Naive thymus-derived CD8-positive, alpha-beta T cell (primary cell): ENCODE measurements at regions not wholly inside any gene's neighbourhood (a gene's known extent, or its start where the extent isn't known, plus 50 kb on each side); places are given as distances from the start of the nearest gene placed in this dataset.

Experiments
- ATAC-seq, 2 donors: fragments of 150-1000 bp; cut with Tn5 transposase in 1 of 2; sonication (Bioruptor Pico), chemical (Tn5 transposase) in 1 of 2; 1 replicate in 1 of 2; 2 replicates in 1 of 2; pipeline ENCODE4 v1.10.0; 2021; ENCODE audit warnings: mild to moderate bottlenecking in 2 of 2, moderate library complexity in 2 of 2
- POLR2A ChIA-PET: fragments of 350-600 bp; sonication (Branson Sonifier 250); formaldehyde crosslinking; loops from one replicate; lab custom pipeline; 2021; ENCODE audit warnings: antibody characterized with exemption; lab: Charles Lee
- DNase-seq, 10 donors: peaks; one replicate each; pipeline versions ENCODE4 v3.0.0 to v3.0.0-alpha.2; 2020 to 2022
- H3K27ac Mint-ChIP-seq, 10 donors: one replicate each; pipeline ENCODE4 v1.8.0; 2020 to 2022; ENCODE audit warnings: mild to moderate bottlenecking in 10 of 10, mixed read lengths in 10 of 10, moderate library complexity in 4 of 10, inconsistent platforms in 1 of 10
- H3K27me3 Mint-ChIP-seq, 5 donors: one replicate each; pipeline ENCODE4 v1.8.0; 2021 to 2022; ENCODE audit warnings: mixed read lengths in 5 of 5
- H3K36me3 Mint-ChIP-seq, 3 donors: one replicate each; pipeline ENCODE4 v1.8.0; 2020 to 2022; ENCODE audit warnings: mixed read lengths in 3 of 3, mild to moderate bottlenecking in 2 of 3, inconsistent platforms in 1 of 3
- H3K4me1 Mint-ChIP-seq, 4 donors: one replicate each; pipeline ENCODE4 v1.8.0; 2021 to 2022; ENCODE audit warnings: mixed read lengths in 4 of 4
- H3K4me3 Mint-ChIP-seq, 10 donors: one replicate each; pipeline ENCODE4 v1.8.0; 2020 to 2022; ENCODE audit warnings: mild to moderate bottlenecking in 10 of 10, mixed read lengths in 10 of 10, moderate library complexity in 6 of 10, inconsistent platforms in 1 of 10
- H3K9me3 Mint-ChIP-seq, 9 donors: one replicate each; pipeline ENCODE4 v1.8.0; 2020 to 2022; ENCODE audit warnings: mixed read lengths in 9 of 9, mild to moderate bottlenecking in 3 of 9, inconsistent platforms in 1 of 9, moderate library complexity in 1 of 9

GRCh38 chr18:14905350-14905749, 157.4 kb downstream of the ANKRD30B start:
- Mint-ChIP-seq H3K27me3 (no peaks in the 10 kb centered on the region), H3K4me1 (no peaks in the 10 kb centered on the region), H3K4me3 (no peak overlapping the region), H3K27ac (no peak overlapping the region), H3K36me3 (no peaks in the 10 kb centered on the region), H3K9me3 (peaks cover 0 to 4% (median 0%) of the 10 kb centered on the region in 9 donors)
- ATAC-seq (no peak), DNase-seq (no peak)
- POLR2A ChIA-PET, result no interaction called here

- no peaks in the 10 kb centered on the region for H3K27me3 Mint-ChIP-seq
- no peaks in the 10 kb centered on the region for H3K4me1 Mint-ChIP-seq
- H3K36me3 Mint-ChIP-seq, result no peaks in the 10 kb centered on the region
- ATAC-seq, result no peak
- DNase-seq, result no peak
- H3K27ac Mint-ChIP-seq, result no peak overlapping the region
- POLR2A ChIA-PET, result no interaction called here
- H3K4me3 Mint-ChIP-seq, result no peak overlapping the region
- peaks cover 0 to 4% (median 0%) of the 10 kb centered on the region in 9 donors for H3K9me3 Mint-ChIP-seq
Measured at GRCh38 chr18:14905979-14906378, 158.0 kb downstream of the ANKRD30B start.

- Mint-ChIP-seq H3K27me3 (no peaks in the 10 kb centered on the region), H3K4me3 (no peak overlapping the region), H3K36me3 (no peaks in the 10 kb centered on the region), H3K4me1 (no peaks in the 10 kb centered on the region), H3K27ac (no peak overlapping the region), H3K9me3 (peaks cover 0 to 4% (median 0%) of the 10 kb centered on the region in 9 donors)
- ATAC-seq (no peak), DNase-seq (no peak)
- POLR2A ChIA-PET, result no interaction called here
Measured at GRCh38 chr18:14907420-14907819, 159.4 kb downstream of the ANKRD30B start.

- Mint-ChIP-seq H3K9me3 (peaks cover 0 to 4% (median 0%) of the 10 kb centered on the region in 9 donors), H3K27me3 (no peaks in the 10 kb centered on the region), H3K27ac (no peak overlapping the region), H3K4me1 (no peaks in the 10 kb centered on the region), H3K36me3 (no peaks in the 10 kb centered on the region), H3K4me3 (no peak overlapping the region)
- POLR2A ChIA-PET, result no interaction called here
- ATAC-seq (no peak), DNase-seq (no peak)
Measured at GRCh38 chr18:14908541-14908940, 160.6 kb downstream of the ANKRD30B start.

GRCh38 chr18:14912967-14913366, 165.0 kb downstream of the ANKRD30B start:
- Mint-ChIP-seq H3K36me3 (peaks cover 0 to 5% (median 0%) of the 10 kb centered on the region in 3 donors), H3K4me1 (no peaks in the 10 kb centered on the region), H3K4me3 (no peak overlapping the region), H3K27me3 (peaks cover 0 to 11% (median 1%) of the 10 kb centered on the region in 5 donors), H3K27ac (no peak overlapping the region), H3K9me3 (peaks cover 0 to 4% (median 0%) of the 10 kb centered on the region in 9 donors)
- DNase-seq (no peak), ATAC-seq (no peak)
- POLR2A ChIA-PET, result no interaction called here

GRCh38 chr18:14914121-14914520, 166.1 kb downstream of the ANKRD30B start:
- ATAC-seq, result no peak
- Mint-ChIP-seq H3K4me3 (no peak overlapping the region), H3K27ac (no peak overlapping the region), H3K4me1 (no peaks in the 10 kb centered on the region), H3K9me3 (peaks cover 0 to 4% (median 0%) of the 10 kb centered on the region in 9 donors), H3K36me3 (peaks cover 0 to 5% (median 0%) of the 10 kb centered on the region in 3 donors), H3K27me3 (peaks cover 0 to 11% (median 1%) of the 10 kb centered on the region in 5 donors)
- DNase-seq, result no peak
- POLR2A ChIA-PET, result no interaction called here

GRCh38 chr18:14914771-14915170, 166.8 kb downstream of the ANKRD30B start:
- Mint-ChIP-seq H3K27me3 (peaks cover 0 to 11% (median 1%) of the 10 kb centered on the region in 5 donors), H3K27ac (no peak overlapping the region), H3K36me3 (peaks cover 0 to 5% (median 0%) of the 10 kb centered on the region in 3 donors), H3K4me1 (no peaks in the 10 kb centered on the region), H3K9me3 (peaks cover 0 to 4% (median 0%) of the 10 kb centered on the region in 9 donors), H3K4me3 (no peak overlapping the region)
- DNase-seq, result no peak
- POLR2A ChIA-PET, result no interaction called here
- no peak for ATAC-seq

GRCh38 chr18:14916181-14916580, 168.2 kb downstream of the ANKRD30B start:
- Mint-ChIP-seq H3K36me3 (peaks cover 0 to 5% (median 0%) of the 10 kb centered on the region in 3 donors), H3K4me1 (no peaks in the 10 kb centered on the region), H3K27ac (no peak overlapping the region), H3K4me3 (no peak overlapping the region), H3K27me3 (peaks cover 0 to 11% (median 1%) of the 10 kb centered on the region in 5 donors), H3K9me3 (peaks cover 0 to 4% (median 0%) of the 10 kb centered on the region in 9 donors)
- ATAC-seq (no peak), DNase-seq (no peak)
- POLR2A ChIA-PET, result no interaction called here

- Mint-ChIP-seq H3K27ac (no peak overlapping the region), H3K4me1 (peaks cover 0 to under 1% (median 0%) of the 10 kb centered on the region in 4 donors), H3K36me3 (peaks cover 0 to 5% (median 0%) of the 10 kb centered on the region in 3 donors), H3K9me3 (peaks cover 0 to 4% (median 0%) of the 10 kb centered on the region in 9 donors), H3K4me3 (no peak overlapping the region), H3K27me3 (peaks cover 0 to 11% (median 1%) of the 10 kb centered on the region in 5 donors)
- POLR2A ChIA-PET, result no interaction called here
- ATAC-seq (no peak), DNase-seq (no peak)
Measured at GRCh38 chr18:14916851-14917250, 168.9 kb downstream of the ANKRD30B start.

GRCh38 chr18:14917311-14917710, 169.3 kb downstream of the ANKRD30B start:
- H3K36me3 Mint-ChIP-seq, result peaks cover 0 to 5% (median 0%) of the 10 kb centered on the region in 3 donors
- DNase-seq (no peak), ATAC-seq (no peak)
- POLR2A ChIA-PET, result no interaction called here
- peaks cover 0 to 2% (median 0%) of the 10 kb centered on the region in 4 donors for H3K4me1 Mint-ChIP-seq
- no peak overlapping the region for H3K4me3 Mint-ChIP-seq
- H3K27me3 Mint-ChIP-seq, result peaks cover 0 to 11% (median 1%) of the 10 kb centered on the region in 5 donors
- peaks cover 0 to 3% (median 0%) of the 10 kb centered on the region in 9 donors for H3K9me3 Mint-ChIP-seq
- no peak overlapping the region for H3K27ac Mint-ChIP-seq

- Mint-ChIP-seq H3K4me1 (peaks cover 0 to 6% (median under 1%) of the 10 kb centered on the region in 4 donors), H3K27ac (no peak overlapping the region), H3K9me3 (peaks cover 0 to 3% (median 0%) of the 10 kb centered on the region in 9 donors), H3K36me3 (peaks cover 0 to 1% (median 0%) of the 10 kb centered on the region in 3 donors), H3K27me3 (peaks cover 0 to 6% (median 1%) of the 10 kb centered on the region in 5 donors), H3K4me3 (no peak overlapping the region)
- POLR2A ChIA-PET, result no interaction called here
- no peak for ATAC-seq
- DNase-seq, result no peak
Measured at GRCh38 chr18:14919666-14920065, 171.7 kb downstream of the ANKRD30B start.

- no peak for DNase-seq
- H3K36me3 Mint-ChIP-seq, result no peaks in the 10 kb centered on the region
- H3K4me1 Mint-ChIP-seq, result peaks cover 3 to 15% (median 7%) of the 10 kb centered on the region in 4 donors
- POLR2A ChIA-PET, result no interaction called here
- no peak for ATAC-seq
- no peak overlapping the region for H3K4me3 Mint-ChIP-seq
- H3K9me3 Mint-ChIP-seq, result peaks cover 0 to 3% (median 0%) of the 10 kb centered on the region in 9 donors
- peaks cover 0 to 5% (median 1%) of the 10 kb centered on the region in 5 donors for H3K27me3 Mint-ChIP-seq
- H3K27ac Mint-ChIP-seq, result peak overlapping the region in 1 of 10 donors; percentile 33
Measured at GRCh38 chr18:14921031-14921430, 173.1 kb downstream of the ANKRD30B start.

GRCh38 chr18:14921547-14921946, 173.6 kb downstream of the ANKRD30B start:
- POLR2A ChIA-PET, result no interaction called here
- no peak overlapping the region for H3K4me3 Mint-ChIP-seq
- H3K36me3 Mint-ChIP-seq, result no peaks in the 10 kb centered on the region
- H3K9me3 Mint-ChIP-seq, result peaks cover 0 to 3% (median 0%) of the 10 kb centered on the region in 9 donors
- H3K4me1 Mint-ChIP-seq, result peaks cover 3 to 15% (median 7%) of the 10 kb centered on the region in 4 donors
- no peak for ATAC-seq
- no peak for DNase-seq
- peaks cover 0 to 5% (median 1%) of the 10 kb centered on the region in 5 donors for H3K27me3 Mint-ChIP-seq
- H3K27ac Mint-ChIP-seq, result no peak overlapping the region

GRCh38 chr18:14922031-14922430, 174.1 kb downstream of the ANKRD30B start:
- H3K36me3 Mint-ChIP-seq, result no peaks in the 10 kb centered on the region

More at GRCh38 chr18:14922031-14922430, 174.1 kb downstream of the ANKRD30B start:
- H3K27me3 Mint-ChIP-seq, result peaks cover 0 to 4% (median under 1%) of the 10 kb centered on the region in 5 donors
- no peak for DNase-seq
- peaks cover 3 to 15% (median 7%) of the 10 kb centered on the region in 4 donors for H3K4me1 Mint-ChIP-seq
- POLR2A ChIA-PET, result no interaction called here
- ATAC-seq, result no peak
- no peak overlapping the region for H3K4me3 Mint-ChIP-seq
- H3K9me3 Mint-ChIP-seq, result peaks cover 0 to 3% (median 0%) of the 10 kb centered on the region in 9 donors
- no peak overlapping the region for H3K27ac Mint-ChIP-seq
